Hepatocyte (in vitro differentiated cells): ENCODE measurements at regions not wholly inside any gene's neighbourhood (a gene's known extent, or its start where the extent isn't known, plus 50 kb on each side); places are given as distances from the start of the nearest gene placed in this dataset.
"Not testable (repeated sequence)": the region's sequence is repeated elsewhere in the genome, so short reads cannot be mapped to it uniquely, and the experiment has no call there.

Experiments used
- CTCF ChIP-seq: fragments of 200-600 bp; sonication (generic); IDR thresholded peaks from 2 replicates; pipeline ENCODE4 v1.5.1; 2016; ENCODE audit warnings: antibody characterized with exemption, mild to moderate bottlenecking; ENCODE audit not compliant: poor library complexity
- EZH2phosphoT487 ChIP-seq: fragments of 200-600 bp; sonication (generic); IDR thresholded peaks from one replicate; pipeline ENCODE4 v1.6.1; 2018; ENCODE audit warnings: antibody characterized with exemption, mild to moderate bottlenecking, low read depth, moderate library complexity; ENCODE audit not compliant: unreplicated experiment, severe bottlenecking

DNA sequence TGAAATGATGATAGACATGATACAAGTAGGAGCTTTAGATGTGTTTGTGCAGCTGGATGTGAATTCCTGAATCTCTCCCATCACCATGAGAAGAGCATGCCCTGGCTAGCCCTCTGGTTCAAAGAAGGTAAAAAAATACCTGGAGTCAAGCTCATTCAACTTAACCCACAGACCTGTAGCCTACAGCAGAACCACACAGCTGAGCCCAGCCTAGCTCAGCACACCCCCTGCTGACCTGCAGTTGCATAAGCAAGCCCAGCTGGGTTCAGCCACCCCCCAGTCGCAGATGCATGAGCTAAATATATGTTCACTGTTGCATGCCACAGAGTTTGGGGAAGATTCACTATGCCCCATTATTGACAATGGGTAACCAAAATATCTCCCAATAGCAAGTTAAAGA is 200.2 kb downstream of the NPIPA8 start:
- not testable (repeated sequence) for TF ChIP-seq CTCF, EZH2phosphoT487
